H9 (cell line): ENCODE measurements at regions not wholly inside any gene's neighbourhood (a gene's known extent, or its start where the extent isn't known, plus 50 kb on each side); places are given as distances from the start of the nearest gene placed in this dataset.

Experiments used
- DNase-seq: peaks from one replicate; pipeline ENCODE4 v3.0.0-alpha.2; 2017
- H2AFZ ChIP-seq: one replicate; pipeline ENCODE4 v1.6.1; 2013; ENCODE audit warnings: mild to moderate bottlenecking, low read length, control low read depth, moderate library complexity
- H2AK5ac ChIP-seq: 2 replicates; pipeline ENCODE4 v1.6.1; 2013; ENCODE audit warnings: low read length, control low read depth, mixed read lengths; ENCODE audit not compliant: insufficient read length
- H2BK120ac ChIP-seq: one replicate; pipeline ENCODE4 v1.6.1; 2013; ENCODE audit warnings: low read depth, mild to moderate bottlenecking, low read length, control low read depth, inconsistent platforms; ENCODE audit not compliant: poor library complexity, severe bottlenecking
- H2BK12ac ChIP-seq: 2 replicates; pipeline ENCODE4 v1.6.1; 2013; ENCODE audit warnings: low read length, control low read depth, mixed read lengths, low read depth; ENCODE audit not compliant: insufficient read length
- H2BK15ac ChIP-seq: 2 replicates; pipeline ENCODE4 v1.6.1; 2013; ENCODE audit warnings: low read depth, low read length, control low read depth
- H2BK20ac ChIP-seq: one replicate; pipeline ENCODE4 v1.6.1; 2013; ENCODE audit warnings: low read depth, mild to moderate bottlenecking, low read length, control low read depth, inconsistent platforms; ENCODE audit not compliant: poor library complexity, severe bottlenecking
- H2BK5ac ChIP-seq: 2 replicates; pipeline ENCODE4 v1.6.1; 2013; ENCODE audit warnings: low read length, control low read depth, mixed read lengths; ENCODE audit not compliant: insufficient read length
- H3K14ac ChIP-seq: 2 replicates; pipeline ENCODE4 v1.6.1; 2013; ENCODE audit warnings: low read length, control low read depth; ENCODE audit not compliant: insufficient read depth
- H3K18ac ChIP-seq: 2 replicates; pipeline ENCODE4 v1.6.1; 2013; ENCODE audit warnings: low read depth, mild to moderate bottlenecking, mixed read lengths, low read length, control low read depth; ENCODE audit not compliant: insufficient read length
- H3K23ac ChIP-seq: 2 replicates; pipeline ENCODE4 v1.6.1; 2013; ENCODE audit warnings: low read length, control low read depth, mixed read lengths, low read depth; ENCODE audit not compliant: insufficient read length
- H3K23me2 ChIP-seq: 2 replicates; pipeline ENCODE4 v1.6.1; 2013; ENCODE audit warnings: low read depth, mild to moderate bottlenecking, mixed read lengths, low read length, control low read depth; ENCODE audit not compliant: insufficient read length, poor library complexity, severe bottlenecking
- H3K27ac ChIP-seq: 2 replicates; pipeline ENCODE4 v1.5.1; 2013; ENCODE audit warnings: low read length, control low read depth, mixed read lengths, low read depth; ENCODE audit not compliant: insufficient read length
- H3K27me3 ChIP-seq: 2 replicates; pipeline ENCODE4 v1.6.1; 2013; ENCODE audit warnings: low read length, control low read depth, inconsistent platforms; ENCODE audit not compliant: insufficient read depth
- H3K4ac ChIP-seq: 2 replicates; pipeline ENCODE4 v1.6.1; 2013; ENCODE audit warnings: low read depth, mild to moderate bottlenecking, control low read depth, inconsistent platforms, low read length, moderate library complexity
- H3K4me1 ChIP-seq: 2 replicates; pipeline ENCODE4 v1.6.1; 2013; ENCODE audit warnings: low read length, control low read depth, inconsistent platforms; ENCODE audit not compliant: insufficient read depth
- H3K4me2 ChIP-seq: 2 replicates; pipeline ENCODE4 v1.6.1; 2013; ENCODE audit warnings: low read length, control low read depth, mixed read lengths; ENCODE audit not compliant: insufficient read length, insufficient read depth
- H3K56ac ChIP-seq: 2 replicates; pipeline ENCODE4 v1.6.1; 2013; ENCODE audit warnings: low read depth, mild to moderate bottlenecking, mixed read lengths, low read length, control low read depth; ENCODE audit not compliant: insufficient read length
- H3K79me1 ChIP-seq: 2 replicates; pipeline ENCODE4 v1.6.1; 2013; ENCODE audit warnings: low read depth, mild to moderate bottlenecking, moderate library complexity, low read length, control low read depth, inconsistent platforms; ENCODE audit not compliant: insufficient read depth, poor library complexity, severe bottlenecking
- H3K79me2 ChIP-seq: 2 replicates; pipeline ENCODE4 v1.6.1; 2013; ENCODE audit warnings: low read length, control low read depth, inconsistent platforms; ENCODE audit not compliant: insufficient read depth
- H3K9ac ChIP-seq: 2 replicates; pipeline ENCODE4 v1.6.1; 2013; ENCODE audit warnings: low read length, control low read depth, mixed read lengths; ENCODE audit not compliant: insufficient read length; ENCODE audit errors: extremely low read depth
- H3K9me3 ChIP-seq: one replicate; pipeline ENCODE4 v1.6.1; 2013; ENCODE audit warnings: low read depth, low read length, inconsistent platforms; ENCODE audit not compliant: control insufficient read depth
- H3T11ph ChIP-seq: one replicate; pipeline ENCODE4 v1.6.1; 2013; ENCODE audit warnings: mild to moderate bottlenecking, low read length, control low read depth, inconsistent platforms
- H4K20me1 ChIP-seq: one replicate; pipeline ENCODE4 v1.6.1; 2013; ENCODE audit not compliant: control insufficient read depth, insufficient read length, insufficient read depth
- H4K5ac ChIP-seq: 2 replicates; pipeline ENCODE4 v1.6.1; 2013; ENCODE audit warnings: low read depth, mild to moderate bottlenecking, mixed read lengths, low read length, control low read depth; ENCODE audit not compliant: insufficient read length
- H4K8ac ChIP-seq: replicated peaks from 2 replicates; pipeline ENCODE4 v1.6.1; 2013; ENCODE audit warnings: low read length, control low read depth, mixed read lengths, low read depth; ENCODE audit not compliant: insufficient read length
- H4K91ac ChIP-seq: 2 replicates; pipeline ENCODE4 v1.6.1; 2013; ENCODE audit warnings: low read depth, mild to moderate bottlenecking, moderate library complexity, mixed read lengths, low read length, control low read depth; ENCODE audit not compliant: insufficient read length
- H3K27ac Mint-ChIP-seq, 3 experiments: 2 replicates in 2 of 3; 3 replicates in 1 of 3; pipeline ENCODE4 v1.8.0; 2020 to 2021; ENCODE audit warnings: mixed read lengths in 3 of 3, mild to moderate bottlenecking in 1 of 3, moderate library complexity in 1 of 3
- H3K27me3 Mint-ChIP-seq: 2 replicates; pipeline ENCODE4 v1.8.0; 2021; ENCODE audit warnings: low read depth, mild to moderate bottlenecking, moderate library complexity, mixed read lengths
- H3K36me3 Mint-ChIP-seq, 3 experiments: 2 replicates in 2 of 3; 3 replicates in 1 of 3; pipeline ENCODE4 v1.8.0; 2020 to 2021; ENCODE audit warnings: low read depth in 3 of 3, mixed read lengths in 3 of 3; ENCODE audit not compliant: insufficient read depth in 1 of 3
- H3K4me1 Mint-ChIP-seq, 2 experiments: 2 replicates each; pipeline ENCODE4 v1.8.0; 2020; ENCODE audit warnings: mixed read lengths in 2 of 2
- H3K4me3 Mint-ChIP-seq, 2 experiments: 2 replicates in 1 of 2; 3 replicates in 1 of 2; pipeline ENCODE4 v1.8.0; 2020 to 2021; ENCODE audit warnings: mild to moderate bottlenecking in 2 of 2, mixed read lengths in 2 of 2, moderate library complexity in 1 of 2
- H3K9me3 Mint-ChIP-seq, 2 experiments: 2 replicates in 1 of 2; 3 replicates in 1 of 2; pipeline ENCODE4 v1.8.0; 2020; ENCODE audit warnings: mild to moderate bottlenecking in 2 of 2, mixed read lengths in 2 of 2, moderate library complexity in 1 of 2
- CTCF ChIP-seq: fragments of 200-600 bp; sonication (generic); conservative IDR thresholded peaks from 3 replicates; pipeline ENCODE4 v1.8.0; 2021; ENCODE audit warnings: antibody characterized with exemption, mild to moderate bottlenecking
- WGBS: extraction: QIAGEN DNeasy Blood & Tissue Kit; methylation state at CpG from one replicate; pipeline ENCODE4 v1.1.7; 2013; ENCODE audit warnings: missing lambda C conversion rate, low lambda C conversion rate, mixed read lengths; ENCODE audit not compliant: insufficient read length; ENCODE audit errors: extremely low coverage; 5-methylcytosine and 5-hydroxymethylcytosine counted together

GRCh38 chr2:59174536-59175243 lies 933.6 kb upstream of the FANCL start:
- DNase-seq: no peak
- H3K27ac ChIP-seq: no peak overlapping the region
- H3T11ph ChIP-seq: no peak overlapping the region
- H4K5ac ChIP-seq: no peak overlapping the region
- no peaks in the 10 kb centered on the region for H3K9me3 ChIP-seq
- no peak overlapping the region for H2BK5ac ChIP-seq
- no peak overlapping the region for H2BK12ac ChIP-seq
- H3K4me2 ChIP-seq: no peak overlapping the region
- no peak overlapping the region for H2BK120ac ChIP-seq
- no peak overlapping the region for H3K56ac ChIP-seq
- no peaks in the 10 kb centered on the region for H3K23me2 ChIP-seq
- H3K79me2 ChIP-seq: no peaks in the 10 kb centered on the region
- no peak overlapping the region for H3K23ac ChIP-seq
- no peak overlapping the region for H3K18ac ChIP-seq
- Mint-ChIP-seq H3K9me3 (no peaks in the 10 kb centered on the region), H3K36me3 (no peaks in the 10 kb centered on the region), H3K4me3 (no peak overlapping the region), H3K27me3 (peaks cover under 1% of the 10 kb centered on the region; the same call in 1 of the 2 replicates), H3K4me1 (peaks cover 13% of the 10 kb centered on the region in 2 experiments), H3K27ac (no peak overlapping the region; a peak in 1 of 7 replicates)
- no CpG with 5 or more reads among the region's 13 CpGs for WGBS
- H3K4me1 ChIP-seq: no peaks in the 10 kb centered on the region
- H2BK20ac ChIP-seq: no peak overlapping the region
- no peak overlapping the region for H4K91ac ChIP-seq
- no peak overlapping the region for H3K14ac ChIP-seq
- no peak overlapping the region for H2AK5ac ChIP-seq
- H3K9ac ChIP-seq: no peak overlapping the region
- no peak overlapping the region for H2AFZ ChIP-seq
- no peak overlapping the region for H4K8ac ChIP-seq
- no peaks in the 10 kb centered on the region for H4K20me1 ChIP-seq
- H3K79me1 ChIP-seq: no peaks in the 10 kb centered on the region
- no peak overlapping the region for H3K4ac ChIP-seq
- H3K27me3 ChIP-seq: no peaks in the 10 kb centered on the region
- no peak for TF ChIP-seq CTCF
- no peak overlapping the region for H2BK15ac ChIP-seq
